Neural progenitor cell (in vitro differentiated cells): ENCODE measurements at regions not wholly inside any gene's neighbourhood (a gene's known extent, or its start where the extent isn't known, plus 50 kb on each side); places are given as distances from the start of the nearest gene placed in this dataset.

Experiments used
- DNase-seq: peaks from one replicate; pipeline ENCODE4 v3.0.0-alpha.2; 2016; ENCODE audit warnings: low spot score
- H2AFZ ChIP-seq: fragments of 200-600 bp; sonication (generic); replicated peaks from 2 replicates; pipeline ENCODE4 v1.6.1; 2016; ENCODE audit warnings: antibody characterized with exemption
- H3F3A ChIP-seq: fragments of 200-600 bp; sonication (generic); 2 replicates; pipeline ENCODE4 v1.6.1; 2016; ENCODE audit warnings: antibody characterized with exemption, low read depth
- H3K27ac ChIP-seq: fragments of 200-600 bp; sonication (generic); 2 replicates; pipeline ENCODE4 v1.5.1; 2016; ENCODE audit warnings: mild to moderate bottlenecking
- H3K27me3 ChIP-seq: fragments of 200-600 bp; sonication (generic); 2 replicates; pipeline ENCODE4 v1.6.1; 2016; ENCODE audit warnings: mild to moderate bottlenecking, moderate library complexity
- H3K36me3 ChIP-seq: fragments of 200-600 bp; sonication (generic); 2 replicates; pipeline ENCODE4 v1.5.1; 2016
- H3K4me1 ChIP-seq: fragments of 200-600 bp; sonication (generic); 2 replicates; pipeline ENCODE4 v1.6.1; 2016; ENCODE audit warnings: mixed run types
- H3K4me2 ChIP-seq: fragments of 200-600 bp; sonication (generic); 2 replicates; pipeline ENCODE4 v1.6.1; 2016
- H3K4me3 ChIP-seq: fragments of 200-600 bp; sonication (generic); 2 replicates; pipeline ENCODE4 v1.5.1; 2016
- H3K79me2 ChIP-seq: fragments of 200-600 bp; sonication (generic); 2 replicates; pipeline ENCODE4 v1.6.1; 2016; ENCODE audit warnings: low read depth
- H3K9ac ChIP-seq: fragments of 200-600 bp; sonication (generic); 2 replicates; pipeline ENCODE4 v1.6.1; 2016
- H3K9me3 ChIP-seq: fragments of 200-600 bp; sonication (generic); 2 replicates; pipeline ENCODE4 v1.5.1; 2016; ENCODE audit warnings: low read depth
- H4K20me1 ChIP-seq: fragments of 200-600 bp; sonication (generic); 2 replicates; pipeline ENCODE4 v1.6.1; 2016; ENCODE audit warnings: low read depth
- H3K27ac Mint-ChIP-seq: 3 replicates; pipeline ENCODE4 v1.8.0; 2021; ENCODE audit warnings: mixed read lengths
- H3K27me3 Mint-ChIP-seq: 2 replicates; pipeline ENCODE4 v1.8.0; 2022; ENCODE audit warnings: low read depth, mild to moderate bottlenecking, inconsistent platforms, moderate library complexity, mixed read lengths; ENCODE audit not compliant: insufficient read depth
- H3K36me3 Mint-ChIP-seq: 3 replicates; pipeline ENCODE4 v1.8.0; 2021; ENCODE audit warnings: mixed read lengths
- H3K4me1 Mint-ChIP-seq: 3 replicates; pipeline ENCODE4 v1.8.0; 2021; ENCODE audit warnings: mixed read lengths
- H3K4me3 Mint-ChIP-seq: 3 replicates; pipeline ENCODE4 v1.8.0; 2021; ENCODE audit warnings: mild to moderate bottlenecking, moderate library complexity, mixed read lengths
- H3K9me3 Mint-ChIP-seq: 3 replicates; pipeline ENCODE4 v1.8.0; 2020; ENCODE audit warnings: mixed read lengths
- CTCF ChIP-seq: fragments of 200-600 bp; sonication (generic); IDR thresholded peaks from 2 replicates; pipeline ENCODE4 v1.5.1; 2017; ENCODE audit warnings: antibody characterized with exemption, mild to moderate bottlenecking
- EZH2 ChIP-seq: fragments of 200-600 bp; sonication (generic); IDR thresholded peaks from 2 replicates; pipeline ENCODE4 v1.6.1; 2017; ENCODE audit warnings: antibody characterized with exemption, mild to moderate bottlenecking, moderate library complexity
- EZH2phosphoT487 ChIP-seq: fragments of 200-600 bp; sonication (generic); IDR thresholded peaks from 2 replicates; pipeline ENCODE4 v1.6.1; 2017; ENCODE audit warnings: antibody characterized with exemption

- H3K79me2 ChIP-seq = no peaks in the 10 kb centered on the region
- no peaks in the 10 kb centered on the region for H3F3A ChIP-seq
- no peak overlapping the region for H3K9ac ChIP-seq
- no peak for TF ChIP-seq CTCF
- TF ChIP-seq EZH2 = no peak
- no peak for TF ChIP-seq EZH2phosphoT487
- no peaks in the 10 kb centered on the region for H3K36me3 Mint-ChIP-seq
- H3K27me3 ChIP-seq = no peaks in the 10 kb centered on the region
- H3K4me1 ChIP-seq = no peaks in the 10 kb centered on the region
- H3K4me3 ChIP-seq = no peak overlapping the region
- no peaks in the 10 kb centered on the region for H4K20me1 ChIP-seq
- no peak overlapping the region for H3K27ac ChIP-seq
- DNase-seq = no peak
- H3K9me3 Mint-ChIP-seq = no peaks in the 10 kb centered on the region
- H3K4me1 Mint-ChIP-seq = peaks cover 2% of the 10 kb centered on the region
- no peaks in the 10 kb centered on the region for H3K36me3 ChIP-seq
- H3K9me3 ChIP-seq = no peaks in the 10 kb centered on the region
- peaks cover 2% of the 10 kb centered on the region for H3K27me3 Mint-ChIP-seq
- no peak overlapping the region for H2AFZ ChIP-seq
- H3K4me2 ChIP-seq = no peak overlapping the region
- no peak overlapping the region for H3K4me3 Mint-ChIP-seq
- H3K27ac Mint-ChIP-seq = no peak overlapping the region
Observed at GRCh38 chr14:25274529-25274928, 224.6 kb upstream of the STXBP6 start.

DNA sequence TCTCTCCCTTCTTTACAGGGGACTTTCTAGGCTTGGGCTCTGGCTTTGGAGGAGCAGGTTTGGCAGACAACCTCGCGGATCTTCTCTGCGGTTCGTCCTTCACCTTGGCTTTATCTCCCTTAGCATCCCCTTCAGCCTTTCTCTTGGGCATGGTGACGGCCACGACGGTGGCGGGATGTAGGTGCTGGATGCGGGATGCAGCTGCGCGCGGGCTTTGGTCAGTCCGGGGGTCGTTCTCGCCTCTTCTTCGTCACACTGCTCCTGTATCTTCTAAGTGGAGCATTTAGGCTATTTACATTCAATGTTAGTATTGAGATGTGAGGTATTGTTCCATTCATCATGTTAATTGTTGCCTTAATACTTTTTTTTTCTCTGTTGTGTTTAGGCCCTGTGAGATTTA is 217.2 kb upstream of the STXBP6 start:
- Mint-ChIP-seq H3K4me3 (no peak overlapping the region), H3K27me3 (peaks cover 2% of the 10 kb centered on the region), H3K36me3 (no peaks in the 10 kb centered on the region), H3K4me1 (no peaks in the 10 kb centered on the region), H3K27ac (no peak overlapping the region), H3K9me3 (no peaks in the 10 kb centered on the region)
- Histone ChIP-seq H2AFZ (no peak overlapping the region), H3K4me3 (no peak overlapping the region), H3F3A (no peaks in the 10 kb centered on the region), H3K4me1 (no peaks in the 10 kb centered on the region), H3K27ac (no peak overlapping the region), H4K20me1 (no peaks in the 10 kb centered on the region), H3K36me3 (no peaks in the 10 kb centered on the region), H3K9ac (no peak overlapping the region), H3K79me2 (no peaks in the 10 kb centered on the region), H3K27me3 (no peaks in the 10 kb centered on the region), H3K4me2 (no peak overlapping the region), H3K9me3 (peaks cover 5% of the 10 kb centered on the region)
- no peak for DNase-seq
- no peak for TF ChIP-seq EZH2phosphoT487
- no peak for TF ChIP-seq CTCF

DNA sequence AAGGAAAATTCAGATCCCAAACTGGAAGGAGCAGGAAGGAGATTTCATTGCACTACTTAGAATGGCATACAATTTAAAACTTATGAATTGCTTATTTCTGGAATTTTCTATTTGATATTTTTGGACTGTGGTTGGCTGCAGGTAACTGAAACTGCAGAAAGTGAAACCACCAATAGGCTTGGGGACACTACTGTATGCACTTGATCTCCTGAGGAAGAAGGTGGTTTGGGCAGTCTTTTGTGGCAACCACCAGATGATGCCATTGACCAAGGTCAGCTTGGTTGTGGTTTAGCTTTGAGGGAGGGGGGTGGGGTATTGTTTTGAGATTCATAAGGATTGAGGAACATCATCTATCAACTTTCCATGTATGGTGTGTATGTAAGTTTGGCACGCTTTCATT is 209.5 kb upstream of the STXBP6 start:
- Histone ChIP-seq H3K36me3 (no peaks in the 10 kb centered on the region), H3K9ac (no peak overlapping the region), H3K4me3 (no peak overlapping the region), H3K4me2 (no peak overlapping the region), H3F3A (no peaks in the 10 kb centered on the region), H3K27ac (no peak overlapping the region), H3K79me2 (no peaks in the 10 kb centered on the region), H3K4me1 (no peaks in the 10 kb centered on the region), H2AFZ (no peak overlapping the region), H4K20me1 (no peaks in the 10 kb centered on the region), H3K27me3 (no peaks in the 10 kb centered on the region), H3K9me3 (peaks cover 3% of the 10 kb centered on the region)
- no peaks in the 10 kb centered on the region for H3K9me3 Mint-ChIP-seq
- H3K27ac Mint-ChIP-seq = no peak overlapping the region
- H3K27me3 Mint-ChIP-seq = no peaks in the 10 kb centered on the region
- DNase-seq = no peak
- H3K4me1 Mint-ChIP-seq = no peaks in the 10 kb centered on the region
- TF ChIP-seq CTCF (no peak), EZH2phosphoT487 (no peak), EZH2 (no peak)
- H3K4me3 Mint-ChIP-seq = no peak overlapping the region
- no peaks in the 10 kb centered on the region for H3K36me3 Mint-ChIP-seq

DNA sequence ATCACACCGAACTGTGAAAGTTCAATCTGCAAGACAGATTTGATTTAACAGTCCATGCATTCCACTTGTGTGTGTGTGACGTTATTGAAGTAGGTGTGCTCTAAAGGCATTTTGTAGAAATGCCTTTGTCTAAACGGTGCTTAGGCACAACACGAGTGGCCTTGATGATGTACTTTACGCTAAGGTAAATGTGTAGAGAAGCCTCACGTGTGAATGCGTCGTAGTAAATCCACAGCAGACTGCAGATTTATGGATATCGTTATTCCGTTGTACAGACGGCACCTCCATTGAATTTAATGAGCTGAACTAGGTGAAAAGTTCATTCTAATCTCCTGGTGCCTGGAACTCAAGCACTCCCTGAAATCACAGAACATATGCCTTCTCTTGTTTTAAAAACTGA is 202.8 kb upstream of the STXBP6 start:
- no peaks in the 10 kb centered on the region for H4K20me1 ChIP-seq
- no peak overlapping the region for H3K4me2 ChIP-seq
- H3K9ac ChIP-seq = no peak overlapping the region
- H3K27ac Mint-ChIP-seq = no peak overlapping the region
- H3K36me3 ChIP-seq = no peaks in the 10 kb centered on the region
- no peak for TF ChIP-seq EZH2phosphoT487
- TF ChIP-seq EZH2 = no peak
- no peak for TF ChIP-seq CTCF
- H3K9me3 ChIP-seq = no peaks in the 10 kb centered on the region
- H3K4me3 Mint-ChIP-seq = no peak overlapping the region
- no peaks in the 10 kb centered on the region for H3K9me3 Mint-ChIP-seq
- no peaks in the 10 kb centered on the region for H3K36me3 Mint-ChIP-seq
- no peaks in the 10 kb centered on the region for H3K27me3 Mint-ChIP-seq
- no peaks in the 10 kb centered on the region for H3K27me3 ChIP-seq
- H3K4me1 Mint-ChIP-seq = no peaks in the 10 kb centered on the region
- H3K4me1 ChIP-seq = no peaks in the 10 kb centered on the region
- H3F3A ChIP-seq = no peaks in the 10 kb centered on the region
- H3K4me3 ChIP-seq = no peak overlapping the region
- DNase-seq = no peak
- no peak overlapping the region for H2AFZ ChIP-seq
- H3K79me2 ChIP-seq = no peaks in the 10 kb centered on the region
- no peak overlapping the region for H3K27ac ChIP-seq
